ENCODE measurements at regions not wholly inside any gene's neighbourhood (a gene's known extent, or its start where the extent isn't known, plus 50 kb on each side); places are given as distances from the start of the nearest gene placed in this dataset.
"Not testable (repeated sequence)": the region's sequence is repeated elsewhere in the genome, so short reads cannot be mapped to it uniquely, and the experiment has no call there.

DNA sequence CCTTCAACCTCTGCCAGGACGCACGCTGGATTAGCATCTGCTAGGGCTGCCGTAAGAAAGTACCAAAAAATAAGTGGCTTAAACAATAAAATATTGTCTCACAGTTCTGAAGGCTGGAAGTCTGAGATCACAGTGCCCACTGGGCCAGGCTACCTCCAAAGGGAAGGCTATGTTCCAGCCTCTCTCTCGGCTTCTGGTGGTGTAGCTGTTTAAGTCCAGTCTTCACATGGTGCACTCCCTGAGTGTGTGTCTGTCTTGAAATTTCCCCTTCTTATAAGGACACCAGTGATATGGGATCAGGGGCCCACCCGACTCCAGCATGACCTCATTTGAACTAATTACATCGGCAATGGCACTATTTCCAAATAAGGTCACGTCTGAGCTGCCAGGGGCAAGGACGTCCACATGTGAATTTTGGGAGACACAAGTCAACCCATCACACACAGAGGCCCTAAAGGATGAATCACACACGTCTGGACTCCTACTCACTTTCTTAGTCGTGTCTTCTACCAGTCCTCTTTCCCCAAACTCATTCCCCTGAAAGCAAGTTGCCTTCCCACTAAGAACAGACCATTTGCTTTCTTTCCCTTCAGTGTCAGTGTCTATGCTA is 359.4 kb downstream of the BCL2L11 start:
- not testable (repeated sequence) for TF ChIP-seq ZFX (IDR thresholded peaks at IDR 0.05; ENCODE audit: borderline replicate concordance); CTCF (IDR thresholded peaks at IDR 0.05)

Data from 22Rv1 (cell line).